Keratinocyte (primary cell): ENCODE measurements at regions not wholly inside any gene's neighbourhood (a gene's known extent, or its start where the extent isn't known, plus 50 kb on each side); places are given as distances from the start of the nearest gene placed in this dataset.

ENCODE experiments used
- EZH2 ChIP-seq: IDR thresholded peaks from one replicate; pipeline ENCODE4 v1.6.1; 2012; ENCODE audit warnings: inconsistent platforms, mild to moderate bottlenecking, low read length, moderate library complexity
- TF ChIP-seq, protein P1 (sequence below), 3 experiments: IDR thresholded peaks in 1 of 3; conservative IDR thresholded peaks in 1 of 3; optimal IDR thresholded peaks in 1 of 3; 2 replicates in 2 of 3; 3 replicates in 1 of 3; pipeline versions ENCODE3 to v1.5.1; 2011; ENCODE audit warnings: low read length in 3 of 3, mild to moderate bottlenecking in 3 of 3, moderate library complexity in 2 of 3, control low read depth in 1 of 3, inconsistent platforms in 1 of 3; ENCODE audit not compliant: insufficient read depth in 2 of 3; ENCODE audit errors: extremely low read depth in 1 of 3

DNA sequence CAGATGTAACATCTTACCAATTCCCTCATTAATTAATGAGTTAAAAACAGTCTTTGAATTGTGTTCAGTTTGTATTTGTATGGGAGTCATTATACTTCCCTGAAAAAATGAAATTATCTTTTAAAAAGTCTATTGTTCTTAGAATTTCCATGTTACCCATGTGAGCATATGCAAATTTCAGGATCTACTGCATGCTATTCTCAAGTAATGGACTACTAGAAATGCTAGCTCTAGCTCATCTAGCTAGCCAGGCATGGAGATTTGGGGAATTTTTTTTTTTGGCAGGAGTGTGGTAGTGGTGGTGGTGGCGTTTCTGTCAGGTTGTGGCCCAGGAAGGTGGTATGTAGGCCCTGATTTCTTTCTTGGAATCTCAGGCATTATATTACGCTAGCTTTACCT, 218.4 kb downstream of the AEBP2 start:
- TF ChIP-seq, protein P1, sequence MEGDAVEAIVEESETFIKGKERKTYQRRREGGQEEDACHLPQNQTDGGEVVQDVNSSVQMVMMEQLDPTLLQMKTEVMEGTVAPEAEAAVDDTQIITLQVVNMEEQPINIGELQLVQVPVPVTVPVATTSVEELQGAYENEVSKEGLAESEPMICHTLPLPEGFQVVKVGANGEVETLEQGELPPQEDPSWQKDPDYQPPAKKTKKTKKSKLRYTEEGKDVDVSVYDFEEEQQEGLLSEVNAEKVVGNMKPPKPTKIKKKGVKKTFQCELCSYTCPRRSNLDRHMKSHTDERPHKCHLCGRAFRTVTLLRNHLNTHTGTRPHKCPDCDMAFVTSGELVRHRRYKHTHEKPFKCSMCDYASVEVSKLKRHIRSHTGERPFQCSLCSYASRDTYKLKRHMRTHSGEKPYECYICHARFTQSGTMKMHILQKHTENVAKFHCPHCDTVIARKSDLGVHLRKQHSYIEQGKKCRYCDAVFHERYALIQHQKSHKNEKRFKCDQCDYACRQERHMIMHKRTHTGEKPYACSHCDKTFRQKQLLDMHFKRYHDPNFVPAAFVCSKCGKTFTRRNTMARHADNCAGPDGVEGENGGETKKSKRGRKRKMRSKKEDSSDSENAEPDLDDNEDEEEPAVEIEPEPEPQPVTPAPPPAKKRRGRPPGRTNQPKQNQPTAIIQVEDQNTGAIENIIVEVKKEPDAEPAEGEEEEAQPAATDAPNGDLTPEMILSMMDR (optimal IDR thresholded peaks at IDR 0.05 in 1 of 3, IDR thresholded peaks at IDR 0.05 in 1 of 3, conservative IDR thresholded peaks at IDR 0.05 in 1 of 3; ENCODE audit: extremely low read depth in 1 of 3, insufficient read depth in 2 of 3, low read length in 3 of 3): no peak
- no peak for TF ChIP-seq EZH2
